Islet of Langerhans (tissue), 1 donor: ENCODE measurements at regions not wholly inside any gene's neighbourhood (a gene's known extent, or its start where the extent isn't known, plus 50 kb on each side); places are given as distances from the start of the nearest gene placed in this dataset.
"Not testable (repeated sequence)": the region's sequence is repeated elsewhere in the genome, so short reads cannot be mapped to it uniquely, and the experiment has no call there.

Experiments used
- FAIRE-seq: peaks from one replicate; lab custom pipeline; 2011; peaks lifted over from hg19 to GRCh38; lab: Jason Lieb, UNC

DNA sequence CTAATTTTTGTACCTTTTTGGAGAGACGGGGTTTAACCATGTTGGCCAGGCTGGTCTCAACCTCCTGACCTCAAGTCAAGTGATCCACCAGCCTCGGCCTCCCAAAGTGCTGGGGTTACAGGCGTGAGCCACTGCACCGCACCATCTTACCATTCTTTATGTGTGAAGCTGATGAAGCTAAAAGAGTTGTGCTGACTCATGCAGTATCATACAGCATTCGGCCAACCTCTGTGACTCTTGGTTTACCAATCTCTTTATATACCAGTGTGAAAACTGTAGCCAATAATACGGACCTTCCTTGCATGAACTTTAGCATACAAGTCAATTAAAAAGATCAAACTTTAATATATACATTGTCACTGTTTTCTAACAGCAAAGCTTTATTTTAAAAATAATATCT lies 878.2 kb upstream of the MBL2 start:
- FAIRE-seq = no peak

DNA sequence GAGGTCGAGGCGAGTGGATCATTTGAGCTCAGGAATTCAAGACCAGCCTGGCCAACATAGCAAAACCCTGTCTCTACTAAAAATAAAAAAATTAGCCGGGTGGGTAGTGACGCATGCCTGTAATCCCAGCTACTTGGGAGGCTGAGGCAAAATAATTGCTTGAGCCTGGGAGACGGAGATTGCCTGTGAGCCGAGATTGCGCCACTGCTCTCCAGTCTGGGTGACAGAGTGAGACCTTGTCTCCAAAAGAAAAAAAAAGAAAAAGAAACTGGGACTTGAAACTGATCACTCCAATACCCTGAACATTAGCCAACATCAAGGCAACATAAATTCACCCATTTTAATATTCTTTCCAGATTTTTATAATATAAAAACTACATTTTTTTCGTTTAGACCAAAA lies 874.6 kb upstream of the MBL2 start:
- FAIRE-seq = not testable (repeated sequence)

GRCh38 chr10:53646525-53646924 lies 873.9 kb upstream of the MBL2 start:
- no peak for FAIRE-seq

DNA sequence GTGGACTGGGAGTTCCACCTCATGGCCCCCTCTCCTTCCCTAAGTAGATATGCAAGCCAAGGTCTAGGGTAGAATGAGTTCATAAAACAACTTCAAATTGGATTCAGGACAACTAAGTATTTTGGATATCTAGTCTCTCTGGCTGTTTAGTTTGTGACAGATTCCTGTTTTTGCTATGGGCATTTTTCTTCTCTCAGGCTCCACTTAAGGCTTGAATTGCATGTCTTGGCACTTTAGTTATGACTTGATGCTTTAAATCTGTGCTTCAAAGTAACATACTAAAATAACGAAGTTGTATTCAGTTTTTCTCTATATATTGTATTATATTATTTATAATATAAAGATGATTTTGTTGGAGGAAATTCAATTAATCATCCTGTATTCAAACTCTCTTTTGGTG lies 873.4 kb upstream of the MBL2 start:
- FAIRE-seq = no peak

- FAIRE-seq = no peak
Observed at GRCh38 chr10:53638006-53638405, 865.4 kb upstream of the MBL2 start.

DNA sequence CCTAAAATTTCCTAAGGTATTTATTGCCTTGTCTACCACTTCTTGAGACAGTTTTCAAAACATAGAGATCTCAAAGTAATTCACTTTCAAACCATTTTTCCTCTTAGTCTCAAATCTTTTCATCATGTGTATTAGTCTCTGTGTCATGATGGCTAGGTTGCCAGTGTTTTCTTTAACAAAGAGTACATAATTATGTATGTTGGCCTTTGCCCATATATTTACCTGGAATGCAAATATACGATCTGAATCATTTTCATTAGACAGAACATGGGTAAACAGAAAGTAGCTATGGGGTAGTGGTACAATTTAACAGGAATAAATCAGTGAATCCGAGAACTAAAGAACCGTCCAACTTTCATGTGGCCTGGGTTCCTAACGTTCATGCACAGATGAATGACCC lies 852.1 kb upstream of the MBL2 start:
- FAIRE-seq = no peak

DNA sequence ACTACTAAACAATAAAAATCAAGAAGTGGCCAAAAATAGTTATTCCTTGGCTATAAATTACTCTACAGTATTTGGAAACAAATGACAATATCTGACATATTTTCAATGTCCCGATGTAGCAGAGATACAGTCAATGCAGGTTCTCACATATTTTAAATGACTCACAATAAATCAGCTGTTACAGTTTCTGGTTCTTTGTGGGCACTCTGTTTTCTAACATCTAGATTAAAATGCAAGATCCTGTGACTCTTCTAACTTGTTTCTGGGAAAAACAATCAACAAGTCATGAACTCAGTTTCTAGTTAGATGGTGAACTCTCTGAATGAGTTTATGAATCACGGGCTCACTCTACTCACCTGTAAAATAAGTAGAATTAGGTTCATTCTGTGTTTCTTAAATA lies 849.6 kb upstream of the MBL2 start:
- FAIRE-seq = no peak

- no peak for FAIRE-seq
Observed at GRCh38 chr10:53619671-53620070, 847.1 kb upstream of the MBL2 start.

DNA sequence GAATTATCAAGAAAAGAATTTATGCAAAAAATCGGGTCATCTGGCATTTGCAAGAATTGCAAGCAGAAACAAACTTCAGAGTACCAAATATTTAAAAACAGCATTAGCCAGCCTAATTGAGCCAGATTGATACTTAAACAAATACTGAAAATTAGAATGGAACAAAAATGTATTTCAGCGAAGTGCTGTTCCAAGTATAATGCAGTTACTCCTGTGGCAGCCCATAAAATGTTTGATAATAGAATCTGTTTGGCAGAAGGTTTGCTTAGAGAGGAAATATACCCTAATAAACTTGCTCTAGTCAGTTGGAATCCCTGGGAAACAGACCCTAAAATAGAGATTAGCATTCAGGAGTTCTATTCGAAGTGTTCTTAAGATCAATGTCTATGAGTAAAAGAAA lies 835.1 kb upstream of the MBL2 start:
- no peak for FAIRE-seq

GRCh38 chr10:53606981-53607380 lies 834.4 kb upstream of the MBL2 start:
- FAIRE-seq = no peak

- FAIRE-seq = peak; percentile 98
Observed at GRCh38 chr10:53601260-53601875, 828.8 kb upstream of the MBL2 start.

GRCh38 chr10:53598914-53599313 lies 826.3 kb upstream of the MBL2 start:
- FAIRE-seq = no peak

DNA sequence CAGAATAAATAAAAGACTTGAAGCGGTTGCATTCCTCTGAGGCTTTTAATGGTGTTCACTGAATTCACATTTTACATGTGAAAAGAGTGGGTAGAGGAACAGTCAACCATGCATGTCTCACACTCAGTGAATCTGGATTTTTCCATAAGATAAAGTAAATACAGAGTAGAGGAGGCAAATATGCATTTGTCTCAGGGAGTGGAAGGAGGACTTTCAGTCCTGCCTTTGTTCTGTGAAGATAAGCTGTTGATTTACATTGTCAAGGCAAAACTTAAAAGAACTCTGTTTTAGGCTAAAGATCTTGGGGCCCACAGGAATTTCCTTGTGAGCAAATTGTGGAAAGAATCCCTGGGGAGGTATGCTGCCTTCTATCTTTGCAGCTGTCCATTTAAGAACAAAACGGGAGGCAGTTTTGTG lies 825.3 kb upstream of the MBL2 start:
- no peak for FAIRE-seq

GRCh38 chr10:53580465-53580864 lies 807.9 kb upstream of the MBL2 start:
- FAIRE-seq = no peak

- FAIRE-seq = no peak
Observed at GRCh38 chr10:53579773-53580172, 807.2 kb upstream of the MBL2 start.

GRCh38 chr10:53574024-53574423 lies 801.4 kb upstream of the MBL2 start:
- no peak for FAIRE-seq

GRCh38 chr10:53573498-53573897 lies 800.9 kb upstream of the MBL2 start:
- no peak for FAIRE-seq

DNA sequence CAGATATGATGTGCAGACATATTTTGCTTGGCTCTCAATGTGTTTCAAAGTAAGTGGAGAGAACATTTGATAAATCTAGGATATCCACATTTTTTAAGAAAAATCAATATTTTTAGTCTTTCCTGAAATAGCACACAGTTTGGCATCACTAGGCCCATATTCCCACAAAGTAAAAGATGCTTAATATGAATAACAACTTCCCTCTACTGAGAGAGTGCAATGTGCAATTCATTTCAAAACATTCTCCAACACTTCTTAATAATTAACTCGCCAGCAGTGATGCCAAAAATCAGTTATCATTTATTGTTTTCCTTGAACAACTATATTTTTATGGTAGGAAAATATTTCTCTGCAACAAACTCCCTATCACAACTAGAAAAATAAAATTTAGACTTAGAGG lies 800.2 kb upstream of the MBL2 start:
- FAIRE-seq = no peak

DNA sequence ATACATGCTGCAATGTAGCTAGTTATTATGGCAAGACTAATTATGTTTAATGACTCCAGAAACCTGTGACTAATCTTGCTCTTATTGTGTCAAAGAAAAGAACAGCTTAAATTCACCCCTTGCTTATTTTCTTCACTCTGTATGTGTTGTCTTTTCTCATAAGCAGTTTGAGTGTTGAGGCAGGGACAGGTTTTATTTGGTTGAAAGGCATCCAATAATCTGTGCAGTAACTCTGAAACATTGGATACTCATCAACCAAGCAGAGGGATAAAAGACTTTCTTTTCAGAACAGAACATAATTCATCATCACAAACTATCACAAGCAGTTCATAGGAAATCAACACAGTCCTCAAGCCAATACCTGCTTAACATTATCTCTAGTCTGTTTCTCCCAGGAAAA lies 797.6 kb upstream of the MBL2 start:
- no peak for FAIRE-seq

DNA sequence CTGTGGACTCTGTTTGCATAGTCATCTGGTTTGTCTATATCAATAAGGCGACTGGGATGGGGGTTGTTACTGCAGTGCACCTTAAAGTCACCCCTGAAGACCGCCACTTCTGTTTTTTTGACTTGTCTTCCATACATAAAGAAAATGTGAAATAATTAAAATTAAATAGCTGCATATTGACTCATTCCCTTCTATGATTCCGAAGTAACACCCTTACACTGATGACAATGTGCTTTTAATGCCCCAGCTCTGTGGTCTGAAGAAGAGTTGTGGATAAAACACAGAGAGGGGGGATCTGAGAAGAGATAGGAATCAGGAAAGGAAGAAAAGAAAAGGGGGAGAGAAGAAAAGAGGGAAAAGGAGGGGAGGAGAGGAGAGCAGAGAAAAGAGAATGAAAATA lies 796.9 kb upstream of the MBL2 start:
- FAIRE-seq = no peak

- FAIRE-seq = no peak
Observed at GRCh38 chr10:53548664-53549063, 776.1 kb upstream of the MBL2 start.

DNA sequence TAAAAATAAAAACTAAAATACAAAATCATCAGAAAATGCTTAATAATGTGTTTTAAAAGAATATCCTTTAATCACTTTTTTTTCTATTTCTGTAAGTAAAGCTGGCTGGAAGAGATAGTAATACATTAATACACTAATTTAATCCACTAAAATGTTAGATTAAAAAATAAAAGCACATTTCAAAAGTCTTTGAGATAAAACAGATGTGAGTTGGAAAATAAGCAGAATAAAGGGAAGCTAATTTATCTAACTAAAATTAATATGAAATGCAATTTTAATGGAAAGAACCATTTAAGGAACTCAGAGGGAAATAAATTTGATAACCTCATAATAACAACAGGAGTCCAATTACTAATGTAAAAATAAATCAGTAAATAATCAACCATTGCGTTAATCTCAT lies 774.8 kb upstream of the MBL2 start:
- no peak for FAIRE-seq

GRCh38 chr10:53543410-53543809 lies 770.8 kb upstream of the MBL2 start:
- no peak for FAIRE-seq

GRCh38 chr10:53537508-53537907 lies 764.9 kb upstream of the MBL2 start:
- FAIRE-seq = no peak

GRCh38 chr10:53536322-53536721 lies 763.7 kb upstream of the MBL2 start:
- no peak for FAIRE-seq
